ENCODE measurements at regions not wholly inside any gene's neighbourhood (a gene's known extent, or its start where the extent isn't known, plus 50 kb on each side); places are given as distances from the start of the nearest gene placed in this dataset.

GRCh38 chr13:76570510-76570971 lies 315.7 kb downstream of the KCTD12 start:
- no peak for DNase-seq (ENCODE audit: low read depth in 1 of 2, low spot score in 1 of 2)
- H3K27ac ChIP-seq (replicated peaks) = no peak overlapping the region

GRCh38 chr13:76556627-76557026 lies 329.6 kb downstream of the KCTD12 start:
- no peak for DNase-seq (ENCODE audit: low read depth in 1 of 2, low spot score in 1 of 2)
- no peak overlapping the region for H3K27ac ChIP-seq (replicated peaks)
- no peak overlapping the region for H3K4me3 ChIP-seq (replicated peaks; ENCODE audit: insufficient read depth, low read length)
- peaks cover 1% of the 10 kb centered on the region for H3K27me3 ChIP-seq (ENCODE audit: insufficient read depth, poor library complexity, severe bottlenecking)
- TF ChIP-seq GABPA (IDR thresholded peaks at IDR 0.05; ENCODE audit: low read depth) (no peak), REST (IDR thresholded peaks at IDR 0.05; ENCODE audit: insufficient replicate concordance, low read depth) (no peak), SPI1 (IDR thresholded peaks at IDR 0.05; ENCODE audit: borderline replicate concordance, low read depth) (no peak), CTCF (IDR thresholded peaks at IDR 0.05; ENCODE audit: insufficient read depth, low read length) (no peak), POLR2AphosphoS5 (IDR thresholded peaks at IDR 0.05; ENCODE audit: low read depth) (no peak)

More at GRCh38 chr13:76570510-76570971, 315.7 kb downstream of the KCTD12 start:
- Histone ChIP-seq H3K4me3 (replicated peaks; ENCODE audit: insufficient read depth, low read length) (no peak overlapping the region), H3K27me3 (ENCODE audit: insufficient read depth, poor library complexity, severe bottlenecking) (peaks cover 4% of the 10 kb centered on the region)
- TF ChIP-seq SPI1 (IDR thresholded peaks at IDR 0.05; ENCODE audit: borderline replicate concordance, low read depth) = peak; percentile 56; the same call in 1 of the 2 replicates
- no peak for TF ChIP-seq REST (IDR thresholded peaks at IDR 0.05; ENCODE audit: insufficient replicate concordance, low read depth)

- H3K27ac ChIP-seq (replicated peaks) = no peak overlapping the region
- no peaks in the 10 kb centered on the region for H3K27me3 ChIP-seq (ENCODE audit: insufficient read depth, poor library complexity, severe bottlenecking)
- TF ChIP-seq REST (IDR thresholded peaks at IDR 0.05; ENCODE audit: insufficient replicate concordance, low read depth) = no peak
- TF ChIP-seq SPI1 (IDR thresholded peaks at IDR 0.05; ENCODE audit: borderline replicate concordance, low read depth) = no peak
- no peak for TF ChIP-seq POLR2AphosphoS5 (IDR thresholded peaks at IDR 0.05; ENCODE audit: low read depth)
- no peak for TF ChIP-seq CTCF (IDR thresholded peaks at IDR 0.05; ENCODE audit: insufficient read depth, low read length)
- TF ChIP-seq GABPA (IDR thresholded peaks at IDR 0.05; ENCODE audit: low read depth) = no peak
- H3K4me3 ChIP-seq (replicated peaks; ENCODE audit: insufficient read depth, low read length) = no peak overlapping the region
- DNase-seq (ENCODE audit: low read depth in 1 of 2, low spot score in 1 of 2) = no peak
These were observed 333.4 kb downstream of the KCTD12 start for GRCh38 chr13:76552807-76553206.
